ENCODE measurements at regions not wholly inside any gene's neighbourhood (a gene's known extent, or its start where the extent isn't known, plus 50 kb on each side); places are given as distances from the start of the nearest gene placed in this dataset.

- CTCF ChIA-PET, result no interaction called here
- POLR2A ChIA-PET, result no interaction called here
- peaks cover 12% of the 10 kb centered on the region for H3K4me1 Mint-ChIP-seq
- H3K36me3 Mint-ChIP-seq (ENCODE audit: low read depth), result no peaks in the 10 kb centered on the region
- no peak overlapping the region for H3K4me3 Mint-ChIP-seq
- no peak for DNase-seq
- H3K27me3 Mint-ChIP-seq, result peaks cover 31% of the 10 kb centered on the region
- no peak overlapping the region for H3K27ac Mint-ChIP-seq
- no peaks in the 10 kb centered on the region for H3K9me3 Mint-ChIP-seq
Observed at GRCh38 chr6:150722614-150723344, 123.1 kb downstream of the PLEKHG1 start.

- no peak overlapping the region for H3K27ac Mint-ChIP-seq
- H3K4me1 Mint-ChIP-seq, result peaks cover 12% of the 10 kb centered on the region
- ChIA-PET POLR2A (no interaction called here), CTCF (no interaction called here)
- no peak for DNase-seq
- no peaks in the 10 kb centered on the region for H3K36me3 Mint-ChIP-seq (ENCODE audit: low read depth)
- peaks cover 31% of the 10 kb centered on the region for H3K27me3 Mint-ChIP-seq
- H3K9me3 Mint-ChIP-seq, result no peaks in the 10 kb centered on the region
- no peak overlapping the region for H3K4me3 Mint-ChIP-seq
Observed at GRCh38 chr6:150723345-150723658, 123.6 kb downstream of the PLEKHG1 start.

GRCh38 chr6:150723857-150724256, 124.2 kb downstream of the PLEKHG1 start:
- Mint-ChIP-seq H3K27ac (no peak overlapping the region), H3K9me3 (no peaks in the 10 kb centered on the region), H3K4me3 (no peak overlapping the region), H3K36me3 (ENCODE audit: low read depth) (no peaks in the 10 kb centered on the region), H3K4me1 (peaks cover 12% of the 10 kb centered on the region), H3K27me3 (peaks cover 31% of the 10 kb centered on the region)
- CTCF ChIA-PET, result no interaction called here
- POLR2A ChIA-PET, result no interaction called here
- no peak for DNase-seq

GRCh38 chr6:150725795-150726194, 126.1 kb downstream of the PLEKHG1 start:
- Mint-ChIP-seq H3K27ac (no peak overlapping the region), H3K4me1 (peaks cover 7% of the 10 kb centered on the region), H3K4me3 (no peak overlapping the region), H3K27me3 (peaks cover 24% of the 10 kb centered on the region), H3K36me3 (ENCODE audit: low read depth) (no peaks in the 10 kb centered on the region), H3K9me3 (no peaks in the 10 kb centered on the region)
- ChIA-PET CTCF (no interaction called here), POLR2A (no interaction called here)
- DNase-seq, result no peak

- Mint-ChIP-seq H3K9me3 (no peaks in the 10 kb centered on the region), H3K4me1 (no peaks in the 10 kb centered on the region), H3K36me3 (ENCODE audit: low read depth) (no peaks in the 10 kb centered on the region), H3K27ac (no peak overlapping the region), H3K4me3 (no peak overlapping the region), H3K27me3 (peaks cover 7% of the 10 kb centered on the region)
- POLR2A ChIA-PET, result no interaction called here
- CTCF ChIA-PET, result no interaction called here
- DNase-seq, result no peak
Observed at GRCh38 chr6:150729188-150729748, 129.6 kb downstream of the PLEKHG1 start.

GRCh38 chr6:150730801-150731457, 131.2 kb downstream of the PLEKHG1 start:
- Mint-ChIP-seq H3K9me3 (no peaks in the 10 kb centered on the region), H3K4me1 (no peaks in the 10 kb centered on the region), H3K4me3 (no peak overlapping the region), H3K27me3 (peaks cover 5% of the 10 kb centered on the region), H3K36me3 (ENCODE audit: low read depth) (no peaks in the 10 kb centered on the region), H3K27ac (no peak overlapping the region)
- no peak for DNase-seq
- ChIA-PET CTCF (no interaction called here), POLR2A (no interaction called here)

GRCh38 chr6:150732765-150733539, 132.6 kb upstream of the MTHFD1L start:
- no peaks in the 10 kb centered on the region for H3K36me3 Mint-ChIP-seq (ENCODE audit: low read depth)
- H3K9me3 Mint-ChIP-seq, result no peaks in the 10 kb centered on the region
- DNase-seq, result no peak
- H3K4me1 Mint-ChIP-seq, result no peaks in the 10 kb centered on the region
- no peak overlapping the region for H3K27ac Mint-ChIP-seq
- POLR2A ChIA-PET, result no interaction called here
- CTCF ChIA-PET, result no interaction called here
- H3K27me3 Mint-ChIP-seq, result no peaks in the 10 kb centered on the region
- no peak overlapping the region for H3K4me3 Mint-ChIP-seq

GRCh38 chr6:150733726-150734125, 131.8 kb upstream of the MTHFD1L start:
- H3K4me3 Mint-ChIP-seq, result no peak overlapping the region
- ChIA-PET POLR2A (no interaction called here), CTCF (no interaction called here)
- H3K9me3 Mint-ChIP-seq, result no peaks in the 10 kb centered on the region
- no peaks in the 10 kb centered on the region for H3K36me3 Mint-ChIP-seq (ENCODE audit: low read depth)
- no peak overlapping the region for H3K27ac Mint-ChIP-seq
- H3K4me1 Mint-ChIP-seq, result no peaks in the 10 kb centered on the region
- H3K27me3 Mint-ChIP-seq, result no peaks in the 10 kb centered on the region
- no peak for DNase-seq

- Mint-ChIP-seq H3K27ac (no peak overlapping the region), H3K36me3 (ENCODE audit: low read depth) (no peaks in the 10 kb centered on the region), H3K4me3 (no peak overlapping the region), H3K9me3 (no peaks in the 10 kb centered on the region), H3K4me1 (no peaks in the 10 kb centered on the region), H3K27me3 (no peaks in the 10 kb centered on the region)
- POLR2A ChIA-PET, result no interaction called here
- DNase-seq, result no peak
- CTCF ChIA-PET, result no interaction called here
Observed at GRCh38 chr6:150734235-150734634, 131.3 kb upstream of the MTHFD1L start.

GRCh38 chr6:150735341-150735851, 130.1 kb upstream of the MTHFD1L start:
- Mint-ChIP-seq H3K27ac (no peak overlapping the region), H3K9me3 (no peaks in the 10 kb centered on the region), H3K4me3 (no peak overlapping the region), H3K27me3 (peaks cover 3% of the 10 kb centered on the region), H3K4me1 (no peaks in the 10 kb centered on the region), H3K36me3 (ENCODE audit: low read depth) (no peaks in the 10 kb centered on the region)
- POLR2A ChIA-PET, result no interaction called here
- CTCF ChIA-PET, result no interaction called here
- DNase-seq, result no peak

GRCh38 chr6:150738092-150738629, 127.3 kb upstream of the MTHFD1L start:
- no peak for DNase-seq
- Mint-ChIP-seq H3K36me3 (ENCODE audit: low read depth) (no peaks in the 10 kb centered on the region), H3K4me3 (no peak overlapping the region), H3K4me1 (no peaks in the 10 kb centered on the region), H3K27ac (no peak overlapping the region), H3K27me3 (peaks cover 6% of the 10 kb centered on the region), H3K9me3 (no peaks in the 10 kb centered on the region)
- CTCF ChIA-PET, result interaction anchor here (0.9 kb wide), 1 partner anchor 320 kb away, joined by 4 read pairs; no protein-coding TSS in a partner anchor
- POLR2A ChIA-PET, result no interaction called here

GRCh38 chr6:150739711-150740349, 125.7 kb upstream of the MTHFD1L start:
- CTCF ChIA-PET, result interaction anchor here (1.9 kb wide), 1 partner anchor 322 kb away, joined by 6 read pairs; no protein-coding TSS in a partner anchor
- no peak overlapping the region for H3K4me3 Mint-ChIP-seq
- DNase-seq, result no peak
- H3K27me3 Mint-ChIP-seq, result peaks cover 6% of the 10 kb centered on the region
- H3K9me3 Mint-ChIP-seq, result no peaks in the 10 kb centered on the region
- POLR2A ChIA-PET, result no interaction called here
- H3K4me1 Mint-ChIP-seq, result no peaks in the 10 kb centered on the region
- no peaks in the 10 kb centered on the region for H3K36me3 Mint-ChIP-seq (ENCODE audit: low read depth)
- H3K27ac Mint-ChIP-seq, result no peak overlapping the region

GRCh38 chr6:150740453-150740852, 125.0 kb upstream of the MTHFD1L start:
- Mint-ChIP-seq H3K4me1 (no peaks in the 10 kb centered on the region), H3K9me3 (no peaks in the 10 kb centered on the region), H3K36me3 (ENCODE audit: low read depth) (no peaks in the 10 kb centered on the region), H3K27me3 (peaks cover 6% of the 10 kb centered on the region), H3K27ac (no peak overlapping the region), H3K4me3 (no peak overlapping the region)
- POLR2A ChIA-PET, result no interaction called here
- CTCF ChIA-PET, result interaction anchor here (1.9 kb wide), 1 partner anchor 322 kb away, joined by 6 read pairs; no protein-coding TSS in a partner anchor
- no peak for DNase-seq
